ENCODE measurements at regions not wholly inside any gene's neighbourhood (a gene's known extent, or its start where the extent isn't known, plus 50 kb on each side); places are given as distances from the start of the nearest gene placed in this dataset.

DNA sequence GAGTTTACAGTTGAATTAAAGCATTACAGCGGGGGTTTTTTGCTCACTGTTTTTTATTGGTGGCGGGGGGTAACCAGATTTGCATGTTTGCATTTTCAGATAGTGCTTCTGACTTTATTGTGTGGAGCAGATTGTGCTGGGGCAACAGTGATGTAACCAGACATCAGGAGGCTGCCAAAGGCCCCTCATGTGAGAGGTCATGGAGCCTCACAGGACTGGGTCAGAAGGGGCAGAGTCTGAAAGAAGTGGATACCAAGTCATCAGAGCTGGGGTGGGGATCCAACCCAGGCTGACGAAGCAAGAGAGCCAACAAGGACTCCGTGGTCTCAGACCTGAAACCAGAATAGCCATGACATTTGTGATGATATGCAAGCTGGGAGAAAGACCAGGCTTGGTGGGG, 259.4 kb upstream of the TAS2R1 start:
- DNase-seq (ENCODE audit: low read depth) = no peak
- H3K4me3 ChIP-seq (ENCODE audit: low read depth, low read length) = no peak overlapping the region
- TF ChIP-seq POLR2A (IDR thresholded peaks at IDR 0.05; ENCODE audit: extremely low read depth, insufficient read length) = no peak
- TF ChIP-seq MYC (IDR thresholded peaks at IDR 0.05; ENCODE audit: low read depth, low read length) = no peak
- no peak for TF ChIP-seq MAX (IDR thresholded peaks at IDR 0.05; ENCODE audit: low read depth, low read length)
- no peak for TF ChIP-seq CTCF (IDR thresholded peaks at IDR 0.05; ENCODE audit: low read depth, low read length)

DNA sequence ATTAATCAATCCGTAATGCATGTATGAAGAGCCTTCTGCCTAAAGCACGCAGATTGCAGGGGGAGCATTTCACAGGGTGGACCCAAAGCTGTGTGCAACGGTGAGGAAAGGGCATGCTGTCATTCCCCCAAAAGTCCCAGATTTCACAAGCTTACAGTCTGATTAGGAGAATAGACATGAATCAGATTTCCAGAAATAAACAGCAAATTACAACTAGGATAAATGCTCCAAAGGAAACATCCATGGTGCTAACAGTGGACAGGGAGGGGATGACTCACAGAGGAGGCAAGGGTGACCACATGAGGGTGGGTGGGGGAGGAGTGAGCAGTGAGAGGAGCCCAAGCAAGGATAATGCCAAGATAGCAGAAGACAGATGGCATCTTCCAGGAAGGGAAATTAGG, 258.4 kb upstream of the TAS2R1 start:
- no peak overlapping the region for H3K4me3 ChIP-seq (ENCODE audit: low read depth, low read length)
- TF ChIP-seq CTCF (IDR thresholded peaks at IDR 0.05; ENCODE audit: low read depth, low read length) = no peak
- TF ChIP-seq MYC (IDR thresholded peaks at IDR 0.05; ENCODE audit: low read depth, low read length) = no peak
- no peak for TF ChIP-seq POLR2A (IDR thresholded peaks at IDR 0.05; ENCODE audit: extremely low read depth, insufficient read length)
- TF ChIP-seq MAX (IDR thresholded peaks at IDR 0.05; ENCODE audit: low read depth, low read length) = no peak
- DNase-seq (ENCODE audit: low read depth) = no peak

DNA sequence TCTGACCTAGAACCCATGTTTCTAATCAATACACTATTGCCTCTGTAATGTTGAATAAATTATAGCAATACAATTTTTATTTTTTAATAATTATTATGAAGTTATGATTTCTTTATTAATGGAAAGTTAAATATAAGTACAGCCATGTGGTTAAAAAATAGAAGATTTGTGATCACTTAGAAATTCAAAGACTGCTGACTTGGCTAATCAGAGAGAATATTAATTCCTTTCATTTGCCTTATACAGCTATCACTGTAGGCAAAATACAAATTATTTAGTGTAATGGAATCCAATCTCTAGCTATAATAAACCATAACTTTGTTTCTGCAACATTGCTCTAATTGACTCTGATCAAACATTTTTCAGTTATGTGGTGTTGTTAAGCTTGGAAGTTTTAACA, 255.0 kb upstream of the TAS2R1 start:
- no peak for DNase-seq (ENCODE audit: low read depth)
- no peak for TF ChIP-seq CTCF (IDR thresholded peaks at IDR 0.05; ENCODE audit: low read depth, low read length)
- no peak for TF ChIP-seq MAX (IDR thresholded peaks at IDR 0.05; ENCODE audit: low read depth, low read length)
- TF ChIP-seq MYC (IDR thresholded peaks at IDR 0.05; ENCODE audit: low read depth, low read length) = no peak
- no peak for TF ChIP-seq POLR2A (IDR thresholded peaks at IDR 0.05; ENCODE audit: extremely low read depth, insufficient read length)
- H3K4me3 ChIP-seq (ENCODE audit: low read depth, low read length) = no peak overlapping the region

GRCh38 chr5:9878206-9878605, 248.1 kb upstream of the TAS2R1 start:
- no peak for TF ChIP-seq MAX (IDR thresholded peaks at IDR 0.05; ENCODE audit: low read depth, low read length)
- TF ChIP-seq MYC (IDR thresholded peaks at IDR 0.05; ENCODE audit: low read depth, low read length) = no peak
- no peak for TF ChIP-seq POLR2A (IDR thresholded peaks at IDR 0.05; ENCODE audit: extremely low read depth, insufficient read length)
- TF ChIP-seq CTCF (IDR thresholded peaks at IDR 0.05; ENCODE audit: low read depth, low read length) = no peak
- no peak overlapping the region for H3K4me3 ChIP-seq (ENCODE audit: low read depth, low read length)
- DNase-seq (ENCODE audit: low read depth) = no peak

GRCh38 chr5:9877488-9877887, 247.3 kb upstream of the TAS2R1 start:
- TF ChIP-seq POLR2A (IDR thresholded peaks at IDR 0.05; ENCODE audit: extremely low read depth, insufficient read length) = no peak
- TF ChIP-seq CTCF (IDR thresholded peaks at IDR 0.05; ENCODE audit: low read depth, low read length) = no peak
- TF ChIP-seq MYC (IDR thresholded peaks at IDR 0.05; ENCODE audit: low read depth, low read length) = no peak
- TF ChIP-seq MAX (IDR thresholded peaks at IDR 0.05; ENCODE audit: low read depth, low read length) = no peak
- DNase-seq (ENCODE audit: low read depth) = no peak
- no peak overlapping the region for H3K4me3 ChIP-seq (ENCODE audit: low read depth, low read length)

GRCh38 chr5:9876451-9876850, 246.3 kb upstream of the TAS2R1 start:
- DNase-seq (ENCODE audit: low read depth) = no peak
- TF ChIP-seq CTCF (IDR thresholded peaks at IDR 0.05; ENCODE audit: low read depth, low read length) = no peak
- no peak for TF ChIP-seq MAX (IDR thresholded peaks at IDR 0.05; ENCODE audit: low read depth, low read length)
- TF ChIP-seq POLR2A (IDR thresholded peaks at IDR 0.05; ENCODE audit: extremely low read depth, insufficient read length) = no peak
- no peak for TF ChIP-seq MYC (IDR thresholded peaks at IDR 0.05; ENCODE audit: low read depth, low read length)

More at GRCh38 chr5:9876451-9876850, 246.3 kb upstream of the TAS2R1 start:
- no peak overlapping the region for H3K4me3 ChIP-seq (ENCODE audit: low read depth, low read length)

All from NB4 (cell line).